ENCODE measurements at regions not wholly inside any gene's neighbourhood (a gene's known extent, or its start where the extent isn't known, plus 50 kb on each side); places are given as distances from the start of the nearest gene placed in this dataset.
A peak's percentile ranks its signal among the peaks of the same experiment; 100 is the strongest.
"Not testable (repeated sequence)": the region's sequence is repeated elsewhere in the genome, so short reads cannot be mapped to it uniquely, and the experiment has no call there.

GRCh38 chr5:1667648-1668140 lies 131.9 kb downstream of the MRPL36 start:
- DNase-seq: no peak

GRCh38 chr5:1666812-1667588 lies 132.6 kb downstream of the MRPL36 start:
- DNase-seq: peak; percentile 46

- DNase-seq: no peak
Observed at GRCh38 chr5:1666221-1666620, 133.4 kb downstream of the MRPL36 start.

GRCh38 chr5:1665803-1666202 lies 133.8 kb downstream of the MRPL36 start:
- no peak for DNase-seq

- no peak for DNase-seq
Observed at GRCh38 chr5:1665231-1665630, 134.4 kb downstream of the MRPL36 start.

GRCh38 chr5:1663186-1663585 lies 136.5 kb downstream of the MRPL36 start:
- DNase-seq: no peak

GRCh38 chr5:1662559-1663085 lies 137.0 kb downstream of the MRPL36 start:
- DNase-seq: no peak

GRCh38 chr5:1661831-1662558 lies 137.6 kb downstream of the MRPL36 start:
- DNase-seq: no peak

- DNase-seq: no peak
Observed at GRCh38 chr5:1661311-1661710, 137.6 kb upstream of the LPCAT1 start.

- DNase-seq: no peak
Observed at GRCh38 chr5:1660511-1660910, 136.8 kb upstream of the LPCAT1 start.

- no peak for DNase-seq
Observed at GRCh38 chr5:1660001-1660400, 136.2 kb upstream of the LPCAT1 start.

GRCh38 chr5:1659100-1659981 lies 135.6 kb upstream of the LPCAT1 start:
- no peak for DNase-seq

GRCh38 chr5:1658665-1659064 lies 134.9 kb upstream of the LPCAT1 start:
- DNase-seq: no peak

GRCh38 chr5:1657161-1657741 lies 133.5 kb upstream of the LPCAT1 start:
- no peak for DNase-seq

GRCh38 chr5:1656271-1656975 lies 132.7 kb upstream of the LPCAT1 start:
- no peak for DNase-seq

GRCh38 chr5:1655496-1656270 lies 131.9 kb upstream of the LPCAT1 start:
- no peak for DNase-seq

GRCh38 chr5:1654786-1655495 lies 131.2 kb upstream of the LPCAT1 start:
- DNase-seq: no peak

- DNase-seq: not testable (repeated sequence)
Observed at GRCh38 chr5:1653698-1654651, 130.2 kb upstream of the LPCAT1 start.
